ENCODE measurements at regions not wholly inside any gene's neighbourhood (a gene's known extent, or its start where the extent isn't known, plus 50 kb on each side); places are given as distances from the start of the nearest gene placed in this dataset.

GRCh38 chr2:129720761-129721160, 258.7 kb upstream of the RAB6C start:
- whole genome bisulfite sequencing (ENCODE audit: low lambda C conversion rate, missing lambda C conversion rate) = 84% methylated on average over 6 of the region's 6 CpGs
- H3K27ac ChIP-seq = no peak overlapping the region
- H4K20me1 ChIP-seq (ENCODE audit: insufficient read depth, poor library complexity, severe bottlenecking) = no peaks in the 10 kb centered on the region
- TF ChIP-seq EZH2 (IDR thresholded peaks at IDR 0.05; ENCODE audit: borderline replicate concordance) (no peak), EZH2phosphoT487 (IDR thresholded peaks at IDR 0.05; ENCODE audit: low read depth, severe bottlenecking, unreplicated experiment) (no peak), CTCF (IDR thresholded peaks at IDR 0.05; ENCODE audit: poor library complexity) (no peak)
- H3K79me2 ChIP-seq = no peaks in the 10 kb centered on the region
- H3K9me2 ChIP-seq (replicated peaks; ENCODE audit: insufficient read depth) = no peaks in the 10 kb centered on the region
- H3K36me3 ChIP-seq (replicated peaks; ENCODE audit: insufficient read depth, low read depth) = no peaks in the 10 kb centered on the region
- no peaks in the 10 kb centered on the region for H3K27me3 ChIP-seq
- no peak for DNase-seq (ENCODE audit: low spot score)
- no peak overlapping the region for H2AFZ ChIP-seq
- peaks cover 12% of the 10 kb centered on the region for H3K4me1 ChIP-seq (ENCODE audit: insufficient read depth)
- H3K4me3 ChIP-seq = no peak overlapping the region
- no peak overlapping the region for H3K4me2 ChIP-seq
- H3K9me3 ChIP-seq (ENCODE audit: low read depth) = no peaks in the 10 kb centered on the region

GRCh38 chr2:129721236-129721635, 258.2 kb upstream of the RAB6C start:
- H3K9me2 ChIP-seq (replicated peaks; ENCODE audit: insufficient read depth) = no peaks in the 10 kb centered on the region
- whole genome bisulfite sequencing (ENCODE audit: low lambda C conversion rate, missing lambda C conversion rate) = 92% methylated on average over 3 of the region's 3 CpGs
- no peak for TF ChIP-seq EZH2 (IDR thresholded peaks at IDR 0.05; ENCODE audit: borderline replicate concordance)
- no peak for TF ChIP-seq CTCF (IDR thresholded peaks at IDR 0.05; ENCODE audit: poor library complexity)
- TF ChIP-seq EZH2phosphoT487 (IDR thresholded peaks at IDR 0.05; ENCODE audit: low read depth, severe bottlenecking, unreplicated experiment) = no peak
- no peak for DNase-seq (ENCODE audit: low spot score)
- H3K9me3 ChIP-seq (ENCODE audit: low read depth) = no peaks in the 10 kb centered on the region
- no peak overlapping the region for H3K27ac ChIP-seq
- peaks cover 13% of the 10 kb centered on the region for H3K4me1 ChIP-seq (ENCODE audit: insufficient read depth)
- no peaks in the 10 kb centered on the region for H3K27me3 ChIP-seq
- H3K79me2 ChIP-seq = no peaks in the 10 kb centered on the region
- no peak overlapping the region for H2AFZ ChIP-seq
- H3K4me3 ChIP-seq = no peak overlapping the region
- H3K4me2 ChIP-seq = no peak overlapping the region
- H4K20me1 ChIP-seq (ENCODE audit: insufficient read depth, poor library complexity, severe bottlenecking) = no peaks in the 10 kb centered on the region
- H3K36me3 ChIP-seq (replicated peaks; ENCODE audit: insufficient read depth, low read depth) = no peaks in the 10 kb centered on the region

- Histone ChIP-seq H4K20me1 (ENCODE audit: insufficient read depth, poor library complexity, severe bottlenecking) (no peaks in the 10 kb centered on the region), H3K9me2 (replicated peaks; ENCODE audit: insufficient read depth) (no peaks in the 10 kb centered on the region), H3K4me1 (ENCODE audit: insufficient read depth) (peaks cover 13% of the 10 kb centered on the region), H3K4me2 (no peak overlapping the region), H3K27me3 (no peaks in the 10 kb centered on the region), H3K9me3 (ENCODE audit: low read depth) (no peaks in the 10 kb centered on the region), H3K36me3 (replicated peaks; ENCODE audit: insufficient read depth, low read depth) (no peaks in the 10 kb centered on the region), H3K27ac (no peak overlapping the region), H2AFZ (no peak overlapping the region), H3K79me2 (no peaks in the 10 kb centered on the region), H3K4me3 (no peak overlapping the region)
- DNase-seq (ENCODE audit: low spot score) = no peak
- WGBS (ENCODE audit: low lambda C conversion rate, missing lambda C conversion rate) = 89% methylated on average over 13 of the region's 15 CpGs
- no peak for TF ChIP-seq CTCF (IDR thresholded peaks at IDR 0.05; ENCODE audit: poor library complexity)
- no peak for TF ChIP-seq EZH2phosphoT487 (IDR thresholded peaks at IDR 0.05; ENCODE audit: low read depth, severe bottlenecking, unreplicated experiment)
- TF ChIP-seq EZH2 (IDR thresholded peaks at IDR 0.05; ENCODE audit: borderline replicate concordance) = no peak
Measured at GRCh38 chr2:129721846-129722245, 257.6 kb upstream of the RAB6C start.
